KMS-11 (cell line): ENCODE measurements at regions not wholly inside any gene's neighbourhood (a gene's known extent, or its start where the extent isn't known, plus 50 kb on each side); places are given as distances from the start of the nearest gene placed in this dataset.

Source experiments
- H2AFZ ChIP-seq: fragments of 200-600 bp; sonication (generic); 2 replicates; pipeline ENCODE4 v1.6.1; 2016; ENCODE audit warnings: antibody characterized with exemption, mixed run types, low read depth
- H3K27ac ChIP-seq: fragments of 200-600 bp; sonication (generic); 2 replicates; pipeline ENCODE4 v1.6.1; 2016; ENCODE audit warnings: mild to moderate bottlenecking, mixed run types
- H3K27me3 ChIP-seq: fragments of 200-600 bp; sonication (generic); 2 replicates; pipeline ENCODE4 v1.6.1; 2017; ENCODE audit warnings: mild to moderate bottlenecking, low read depth, mixed run types, moderate library complexity; ENCODE audit not compliant: insufficient read depth
- H3K36me3 ChIP-seq: fragments of 200-600 bp; sonication (generic); 2 replicates; pipeline ENCODE4 v1.6.1; 2017; ENCODE audit warnings: mild to moderate bottlenecking, mixed run types; ENCODE audit not compliant: insufficient read depth
- H3K4me1 ChIP-seq: fragments of 200-600 bp; sonication (generic); 2 replicates; pipeline ENCODE4 v1.6.1; 2016; ENCODE audit warnings: mild to moderate bottlenecking, low read depth, mixed run types; ENCODE audit not compliant: poor library complexity, severe bottlenecking
- H3K4me2 ChIP-seq: fragments of 200-600 bp; sonication (generic); 2 replicates; pipeline ENCODE4 v1.7.0; 2016; ENCODE audit warnings: mild to moderate bottlenecking, mixed run types
- H3K4me3 ChIP-seq: fragments of 200-600 bp; sonication (generic); IDR thresholded peaks from 2 replicates; pipeline ENCODE4 v1.6.1; 2017; ENCODE audit warnings: low read depth, low read length, mixed read lengths; ENCODE audit not compliant: insufficient read depth
- H3K79me2 ChIP-seq: fragments of 200-600 bp; sonication (generic); 2 replicates; pipeline ENCODE4 v1.6.1; 2016; ENCODE audit warnings: low read depth, mixed run types; ENCODE audit not compliant: insufficient read depth
- H3K9ac ChIP-seq: fragments of 200-600 bp; sonication (generic); 2 replicates; pipeline ENCODE4 v1.6.1; 2016; ENCODE audit warnings: mild to moderate bottlenecking, mixed run types
- H4K20me1 ChIP-seq: fragments of 200-600 bp; sonication (generic); 2 replicates; pipeline ENCODE4 v1.6.1; 2016; ENCODE audit warnings: mild to moderate bottlenecking, mixed run types; ENCODE audit not compliant: insufficient read depth
- CTCF ChIP-seq: fragments of 200-600 bp; sonication (generic); conservative IDR thresholded peaks from 2 replicates; pipeline ENCODE4 v1.6.1; 2017; ENCODE audit warnings: low read depth, mild to moderate bottlenecking, antibody characterized with exemption, low read length, moderate library complexity, mixed read lengths

- H4K20me1 ChIP-seq: no peaks in the 10 kb centered on the region
- no peaks in the 10 kb centered on the region for H3K27me3 ChIP-seq
- no peak overlapping the region for H2AFZ ChIP-seq
- H3K36me3 ChIP-seq: no peaks in the 10 kb centered on the region
- no peak overlapping the region for H3K9ac ChIP-seq
- H3K4me1 ChIP-seq: peaks cover 19% of the 10 kb centered on the region
- no peak overlapping the region for H3K4me2 ChIP-seq
- TF ChIP-seq CTCF: no peak
- no peak overlapping the region for H3K27ac ChIP-seq
- H3K4me3 ChIP-seq: no peak overlapping the region
- H3K79me2 ChIP-seq: no peaks in the 10 kb centered on the region
These were observed 140.1 kb upstream of the ABCA1 start for GRCh38 chr9:105067895-105068580.

- H2AFZ ChIP-seq: no peak overlapping the region
- H3K9ac ChIP-seq: no peak overlapping the region
- no peak overlapping the region for H3K4me2 ChIP-seq
These were observed 141.3 kb upstream of the ABCA1 start for GRCh38 chr9:105069285-105069684.

GRCh38 chr9:105069696-105070095 lies 141.7 kb upstream of the ABCA1 start:
- no peaks in the 10 kb centered on the region for H4K20me1 ChIP-seq
- no peaks in the 10 kb centered on the region for H3K79me2 ChIP-seq
- H3K4me1 ChIP-seq: peaks cover 5% of the 10 kb centered on the region
- H3K27me3 ChIP-seq: no peaks in the 10 kb centered on the region
- no peak overlapping the region for H3K4me2 ChIP-seq
- no peak overlapping the region for H3K4me3 ChIP-seq
- no peak overlapping the region for H3K27ac ChIP-seq
- H3K9ac ChIP-seq: no peak overlapping the region
- no peaks in the 10 kb centered on the region for H3K36me3 ChIP-seq
- no peak for TF ChIP-seq CTCF
- H2AFZ ChIP-seq: no peak overlapping the region

More at GRCh38 chr9:105069285-105069684, 141.3 kb upstream of the ABCA1 start:
- Histone ChIP-seq H4K20me1 (no peaks in the 10 kb centered on the region), H3K36me3 (no peaks in the 10 kb centered on the region), H3K4me3 (no peak overlapping the region), H3K27ac (no peak overlapping the region), H3K27me3 (no peaks in the 10 kb centered on the region), H3K79me2 (no peaks in the 10 kb centered on the region), H3K4me1 (peaks cover 9% of the 10 kb centered on the region)
- TF ChIP-seq CTCF: no peak

GRCh38 chr9:105070176-105070575 lies 142.2 kb upstream of the ABCA1 start:
- H4K20me1 ChIP-seq: no peaks in the 10 kb centered on the region
- no peak overlapping the region for H3K4me2 ChIP-seq
- no peaks in the 10 kb centered on the region for H3K36me3 ChIP-seq
- TF ChIP-seq CTCF: no peak
- no peak overlapping the region for H2AFZ ChIP-seq
- no peaks in the 10 kb centered on the region for H3K27me3 ChIP-seq
- no peaks in the 10 kb centered on the region for H3K79me2 ChIP-seq
- no peak overlapping the region for H3K4me3 ChIP-seq
- no peak overlapping the region for H3K9ac ChIP-seq
- peaks cover under 1% of the 10 kb centered on the region for H3K4me1 ChIP-seq
- no peak overlapping the region for H3K27ac ChIP-seq
